ENCODE measurements at regions not wholly inside any gene's neighbourhood (a gene's known extent, or its start where the extent isn't known, plus 50 kb on each side); places are given as distances from the start of the nearest gene placed in this dataset.

DNA sequence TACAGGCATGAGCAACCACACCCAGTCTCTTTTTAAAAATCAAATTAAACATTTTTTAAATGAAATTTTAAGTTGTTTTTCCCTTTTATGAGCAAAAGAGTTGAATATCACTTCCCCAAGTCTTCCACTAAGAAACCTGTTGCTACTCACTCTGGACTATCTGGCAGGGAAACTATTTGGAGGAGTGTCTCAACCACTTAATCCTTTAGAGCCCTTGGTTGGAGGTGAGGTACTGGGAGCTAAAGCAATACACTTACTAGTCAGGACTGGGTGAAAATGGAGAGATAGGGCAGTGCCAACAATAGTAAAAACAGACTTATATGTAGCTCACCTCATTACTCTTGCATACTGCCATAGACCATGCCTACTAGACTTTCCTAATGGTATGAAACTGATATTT is 135.5 kb downstream of the RND3 start:
- TF ChIP-seq, protein P1, sequence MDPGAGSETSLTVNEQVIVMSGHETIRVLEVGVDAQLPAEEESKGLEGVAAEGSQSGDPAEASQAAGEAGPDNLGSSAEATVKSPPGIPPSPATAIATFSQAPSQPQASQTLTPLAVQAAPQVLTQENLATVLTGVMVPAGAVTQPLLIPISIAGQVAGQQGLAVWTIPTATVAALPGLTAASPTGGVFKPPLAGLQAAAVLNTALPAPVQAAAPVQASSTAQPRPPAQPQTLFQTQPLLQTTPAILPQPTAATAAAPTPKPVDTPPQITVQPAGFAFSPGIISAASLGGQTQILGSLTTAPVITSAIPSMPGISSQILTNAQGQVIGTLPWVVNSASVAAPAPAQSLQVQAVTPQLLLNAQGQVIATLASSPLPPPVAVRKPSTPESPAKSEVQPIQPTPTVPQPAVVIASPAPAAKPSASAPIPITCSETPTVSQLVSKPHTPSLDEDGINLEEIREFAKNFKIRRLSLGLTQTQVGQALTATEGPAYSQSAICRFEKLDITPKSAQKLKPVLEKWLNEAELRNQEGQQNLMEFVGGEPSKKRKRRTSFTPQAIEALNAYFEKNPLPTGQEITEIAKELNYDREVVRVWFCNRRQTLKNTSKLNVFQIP (CRISPR knock-in tag; IDR thresholded peaks at IDR 0.05; ENCODE audit: borderline replicate concordance, low read depth): no peak
- no peak for TF ChIP-seq TOX (CRISPR knock-in tag; IDR thresholded peaks at IDR 0.05; ENCODE audit: borderline replicate concordance)
- TF ChIP-seq OSR1 (CRISPR knock-in tag; IDR thresholded peaks at IDR 0.05): no peak
- no peak for TF ChIP-seq ZFP3 (CRISPR knock-in tag; IDR thresholded peaks at IDR 0.05)
- TF ChIP-seq, protein P2, sequence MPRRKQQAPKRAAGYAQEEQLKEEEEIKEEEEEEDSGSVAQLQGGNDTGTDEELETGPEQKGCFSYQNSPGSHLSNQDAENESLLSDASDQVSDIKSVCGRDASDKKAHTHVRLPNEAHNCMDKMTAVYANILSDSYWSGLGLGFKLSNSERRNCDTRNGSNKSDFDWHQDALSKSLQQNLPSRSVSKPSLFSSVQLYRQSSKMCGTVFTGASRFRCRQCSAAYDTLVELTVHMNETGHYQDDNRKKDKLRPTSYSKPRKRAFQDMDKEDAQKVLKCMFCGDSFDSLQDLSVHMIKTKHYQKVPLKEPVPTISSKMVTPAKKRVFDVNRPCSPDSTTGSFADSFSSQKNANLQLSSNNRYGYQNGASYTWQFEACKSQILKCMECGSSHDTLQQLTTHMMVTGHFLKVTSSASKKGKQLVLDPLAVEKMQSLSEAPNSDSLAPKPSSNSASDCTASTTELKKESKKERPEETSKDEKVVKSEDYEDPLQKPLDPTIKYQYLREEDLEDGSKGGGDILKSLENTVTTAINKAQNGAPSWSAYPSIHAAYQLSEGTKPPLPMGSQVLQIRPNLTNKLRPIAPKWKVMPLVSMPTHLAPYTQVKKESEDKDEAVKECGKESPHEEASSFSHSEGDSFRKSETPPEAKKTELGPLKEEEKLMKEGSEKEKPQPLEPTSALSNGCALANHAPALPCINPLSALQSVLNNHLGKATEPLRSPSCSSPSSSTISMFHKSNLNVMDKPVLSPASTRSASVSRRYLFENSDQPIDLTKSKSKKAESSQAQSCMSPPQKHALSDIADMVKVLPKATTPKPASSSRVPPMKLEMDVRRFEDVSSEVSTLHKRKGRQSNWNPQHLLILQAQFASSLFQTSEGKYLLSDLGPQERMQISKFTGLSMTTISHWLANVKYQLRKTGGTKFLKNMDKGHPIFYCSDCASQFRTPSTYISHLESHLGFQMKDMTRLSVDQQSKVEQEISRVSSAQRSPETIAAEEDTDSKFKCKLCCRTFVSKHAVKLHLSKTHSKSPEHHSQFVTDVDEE (CRISPR knock-in tag; IDR thresholded peaks at IDR 0.05): no peak
- TF ChIP-seq RARB (CRISPR knock-in tag; IDR thresholded peaks at IDR 0.05): no peak
- no peak for TF ChIP-seq ZNF70 (CRISPR knock-in tag; IDR thresholded peaks at IDR 0.05)
- TF ChIP-seq ARNTL (CRISPR knock-in tag; IDR thresholded peaks at IDR 0.05; ENCODE audit: borderline replicate concordance, low read depth): no peak
- no peak for TF ChIP-seq TCF4 (CRISPR knock-in tag; IDR thresholded peaks at IDR 0.05; ENCODE audit: borderline replicate concordance)
- TF ChIP-seq ZC3H10 (CRISPR knock-in tag; IDR thresholded peaks at IDR 0.05): no peak
- TF ChIP-seq CSDC2 (CRISPR knock-in tag; IDR thresholded peaks at IDR 0.05): no peak
- TF ChIP-seq, protein P3, sequence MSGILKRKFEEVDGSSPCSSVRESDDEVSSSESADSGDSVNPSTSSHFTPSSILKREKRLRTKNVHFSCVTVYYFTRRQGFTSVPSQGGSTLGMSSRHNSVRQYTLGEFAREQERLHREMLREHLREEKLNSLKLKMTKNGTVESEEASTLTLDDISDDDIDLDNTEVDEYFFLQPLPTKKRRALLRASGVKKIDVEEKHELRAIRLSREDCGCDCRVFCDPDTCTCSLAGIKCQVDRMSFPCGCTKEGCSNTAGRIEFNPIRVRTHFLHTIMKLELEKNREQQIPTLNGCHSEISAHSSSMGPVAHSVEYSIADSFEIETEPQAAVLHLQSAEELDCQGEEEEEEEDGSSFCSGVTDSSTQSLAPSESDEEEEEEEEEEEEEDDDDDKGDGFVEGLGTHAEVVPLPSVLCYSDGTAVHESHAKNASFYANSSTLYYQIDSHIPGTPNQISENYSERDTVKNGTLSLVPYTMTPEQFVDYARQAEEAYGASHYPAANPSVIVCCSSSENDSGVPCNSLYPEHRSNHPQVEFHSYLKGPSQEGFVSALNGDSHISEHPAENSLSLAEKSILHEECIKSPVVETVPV (CRISPR knock-in tag; IDR thresholded peaks at IDR 0.05): no peak
- TF ChIP-seq, protein P4, sequence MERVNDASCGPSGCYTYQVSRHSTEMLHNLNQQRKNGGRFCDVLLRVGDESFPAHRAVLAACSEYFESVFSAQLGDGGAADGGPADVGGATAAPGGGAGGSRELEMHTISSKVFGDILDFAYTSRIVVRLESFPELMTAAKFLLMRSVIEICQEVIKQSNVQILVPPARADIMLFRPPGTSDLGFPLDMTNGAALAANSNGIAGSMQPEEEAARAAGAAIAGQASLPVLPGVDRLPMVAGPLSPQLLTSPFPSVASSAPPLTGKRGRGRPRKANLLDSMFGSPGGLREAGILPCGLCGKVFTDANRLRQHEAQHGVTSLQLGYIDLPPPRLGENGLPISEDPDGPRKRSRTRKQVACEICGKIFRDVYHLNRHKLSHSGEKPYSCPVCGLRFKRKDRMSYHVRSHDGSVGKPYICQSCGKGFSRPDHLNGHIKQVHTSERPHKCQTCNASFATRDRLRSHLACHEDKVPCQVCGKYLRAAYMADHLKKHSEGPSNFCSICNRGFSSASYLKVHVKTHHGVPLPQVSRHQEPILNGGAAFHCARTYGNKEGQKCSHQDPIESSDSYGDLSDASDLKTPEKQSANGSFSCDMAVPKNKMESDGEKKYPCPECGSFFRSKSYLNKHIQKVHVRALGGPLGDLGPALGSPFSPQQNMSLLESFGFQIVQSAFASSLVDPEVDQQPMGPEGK (CRISPR knock-in tag; IDR thresholded peaks at IDR 0.05; ENCODE audit: borderline replicate concordance): no peak
- TF ChIP-seq SNAI2 (CRISPR knock-in tag; IDR thresholded peaks at IDR 0.05): no peak
- TF ChIP-seq ISL1 (CRISPR knock-in tag; IDR thresholded peaks at IDR 0.05): no peak
- TF ChIP-seq GLIS3 (CRISPR knock-in tag; IDR thresholded peaks at IDR 0.05): no peak
- TF ChIP-seq, protein P5, sequence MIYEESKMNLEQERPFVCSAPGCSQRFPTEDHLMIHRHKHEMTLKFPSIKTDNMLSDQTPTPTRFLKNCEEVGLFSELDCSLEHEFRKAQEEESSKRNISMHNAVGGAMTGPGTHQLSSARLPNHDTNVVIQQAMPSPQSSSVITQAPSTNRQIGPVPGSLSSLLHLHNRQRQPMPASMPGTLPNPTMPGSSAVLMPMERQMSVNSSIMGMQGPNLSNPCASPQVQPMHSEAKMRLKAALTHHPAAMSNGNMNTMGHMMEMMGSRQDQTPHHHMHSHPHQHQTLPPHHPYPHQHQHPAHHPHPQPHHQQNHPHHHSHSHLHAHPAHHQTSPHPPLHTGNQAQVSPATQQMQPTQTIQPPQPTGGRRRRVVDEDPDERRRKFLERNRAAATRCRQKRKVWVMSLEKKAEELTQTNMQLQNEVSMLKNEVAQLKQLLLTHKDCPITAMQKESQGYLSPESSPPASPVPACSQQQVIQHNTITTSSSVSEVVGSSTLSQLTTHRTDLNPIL (CRISPR knock-in tag; IDR thresholded peaks at IDR 0.05; ENCODE audit: low read depth): no peak
- no peak for TF ChIP-seq ZNF565 (CRISPR knock-in tag; conservative IDR thresholded peaks at IDR 0.05; ENCODE audit: low read depth)
- no peak for TF ChIP-seq BACH2 (CRISPR knock-in tag; IDR thresholded peaks at IDR 0.05; ENCODE audit: borderline replicate concordance)
- no peak for TF ChIP-seq ESRRG (CRISPR knock-in tag; IDR thresholded peaks at IDR 0.05)
- ATAC-seq: no peak

DNA sequence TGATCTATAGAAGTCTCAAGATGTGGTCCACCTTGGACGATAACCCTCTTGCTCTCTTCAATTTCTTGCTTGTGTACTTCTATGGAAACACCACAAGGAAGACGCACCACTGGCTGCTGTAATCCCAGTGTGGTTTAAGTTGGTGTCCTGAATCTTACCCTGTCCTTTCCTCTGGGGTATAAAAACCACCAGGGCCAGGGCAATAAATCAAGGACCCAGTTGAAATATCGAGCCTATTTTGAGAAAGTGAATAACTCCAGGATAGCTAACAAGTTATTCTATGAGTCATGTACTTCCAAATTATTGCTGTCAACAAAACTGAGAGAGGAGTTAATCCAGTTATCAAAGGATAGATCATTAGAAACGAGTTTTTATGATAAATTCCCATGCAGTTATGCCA is 137.0 kb downstream of the RND3 start:
- ATAC-seq: no peak
- TF ChIP-seq, protein P3 (CRISPR knock-in tag; IDR thresholded peaks at IDR 0.05): no peak
- TF ChIP-seq ZFP3 (CRISPR knock-in tag; IDR thresholded peaks at IDR 0.05) (no peak), ZNF565 (CRISPR knock-in tag; conservative IDR thresholded peaks at IDR 0.05; ENCODE audit: low read depth) (no peak), ESRRG (CRISPR knock-in tag; IDR thresholded peaks at IDR 0.05) (no peak), ZFP30 (CRISPR knock-in tag; IDR thresholded peaks at IDR 0.05) (no peak), ARNTL (CRISPR knock-in tag; IDR thresholded peaks at IDR 0.05; ENCODE audit: borderline replicate concordance, low read depth) (no peak), SNAI2 (CRISPR knock-in tag; IDR thresholded peaks at IDR 0.05) (no peak), ISL1 (CRISPR knock-in tag; IDR thresholded peaks at IDR 0.05) (no peak), ZNF8 (CRISPR knock-in tag; IDR thresholded peaks at IDR 0.05) (no peak), GLIS3 (CRISPR knock-in tag; IDR thresholded peaks at IDR 0.05) (no peak), ZNF70 (CRISPR knock-in tag; IDR thresholded peaks at IDR 0.05) (no peak)
- TF ChIP-seq, protein P1 (CRISPR knock-in tag; IDR thresholded peaks at IDR 0.05; ENCODE audit: borderline replicate concordance, low read depth): no peak
- TF ChIP-seq, protein P2 (CRISPR knock-in tag; IDR thresholded peaks at IDR 0.05): no peak

Measured in SK-N-SH treated with all-trans-retinoic acid at 6 μM for 48 hours (cell line).